ENCODE measurements at regions not wholly inside any gene's neighbourhood (a gene's known extent, or its start where the extent isn't known, plus 50 kb on each side); places are given as distances from the start of the nearest gene placed in this dataset.

DNA sequence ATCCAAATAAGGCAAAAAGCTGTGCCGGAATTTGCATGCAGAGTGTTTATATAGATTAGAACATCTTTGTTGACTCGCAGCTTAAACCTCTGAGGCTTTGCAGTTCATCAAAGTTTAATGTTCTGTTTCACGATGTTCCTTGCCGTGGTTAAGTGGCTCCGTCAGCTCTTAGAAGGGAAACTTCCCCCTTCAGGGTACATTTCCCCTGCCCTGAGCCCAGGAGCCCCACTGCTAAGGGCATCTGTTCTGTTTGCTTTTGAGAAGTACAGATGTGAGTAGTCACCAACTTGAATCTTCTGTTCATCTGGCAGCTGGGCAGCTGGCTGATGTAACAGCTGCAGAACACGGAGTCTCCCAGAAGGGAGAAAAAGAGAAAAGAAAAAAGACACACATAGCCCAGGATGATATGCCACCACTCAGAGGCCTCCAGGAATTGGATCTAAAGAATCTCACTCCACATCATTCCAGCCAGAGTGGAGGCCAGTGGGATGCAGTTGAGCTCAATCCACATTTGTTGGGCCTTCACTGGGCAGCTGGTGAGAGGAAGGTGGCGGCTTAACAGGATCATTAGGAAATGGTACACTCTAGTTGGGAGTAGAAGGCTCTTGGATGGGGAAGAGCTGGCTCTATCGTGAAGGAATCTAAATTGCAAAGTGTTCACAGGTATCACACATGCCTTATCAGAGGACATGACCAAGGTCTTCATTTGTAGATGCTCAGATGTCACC, 178.7 kb upstream of the RBPJ start:
- DNase-seq = no peak

GRCh38 chr4:26144526-26145155, 176.2 kb upstream of the RBPJ start:
- DNase-seq = no peak

- DNase-seq = no peak
Measured at GRCh38 chr4:26145212-26145611, 175.6 kb upstream of the RBPJ start.

- no peak for DNase-seq
Measured at GRCh38 chr4:26148927-26149326, 171.9 kb upstream of the RBPJ start.

DNA sequence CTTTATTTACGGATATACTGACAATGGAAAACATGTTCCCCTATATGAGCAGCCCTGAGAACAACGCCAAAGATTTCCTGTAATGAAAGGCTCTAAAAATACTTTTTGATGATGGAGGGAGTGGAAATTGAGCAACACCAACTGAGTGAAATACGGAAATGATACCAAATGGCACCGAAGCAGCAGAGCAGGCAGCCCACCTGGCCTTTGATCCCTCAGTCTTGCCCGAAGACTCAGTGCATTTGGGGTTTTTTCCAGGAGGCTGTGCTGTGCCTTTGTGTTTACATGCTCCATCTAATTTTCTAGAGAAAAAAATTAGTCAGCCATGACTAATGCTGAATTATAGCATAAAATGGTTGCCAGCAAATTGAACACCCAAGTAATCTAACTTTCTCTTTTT, 169.9 kb upstream of the RBPJ start:
- no peak for DNase-seq

GRCh38 chr4:26151615-26152014, 169.2 kb upstream of the RBPJ start:
- DNase-seq = no peak

- no peak for DNase-seq
Measured at GRCh38 chr4:26152056-26152455, 168.8 kb upstream of the RBPJ start.

DNA sequence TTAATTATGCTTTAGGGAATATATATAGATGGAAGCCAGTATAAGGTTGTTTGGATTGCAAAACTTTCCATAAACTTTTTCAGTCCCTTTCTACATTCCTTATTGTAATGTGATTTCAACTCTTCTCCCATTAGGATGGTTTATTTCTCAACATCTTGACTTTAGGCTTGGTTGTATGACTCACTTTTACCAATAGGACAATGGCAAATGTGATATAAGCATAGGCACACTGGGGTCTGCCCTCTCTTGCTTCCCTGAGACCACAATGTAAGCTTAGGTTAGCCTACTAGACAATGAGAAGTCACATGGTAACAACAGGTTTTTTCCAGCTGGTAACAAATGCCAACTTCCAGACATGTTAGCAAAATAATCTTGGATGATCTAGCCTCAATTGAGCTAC, 163.3 kb upstream of the RBPJ start:
- DNase-seq = no peak

DNA sequence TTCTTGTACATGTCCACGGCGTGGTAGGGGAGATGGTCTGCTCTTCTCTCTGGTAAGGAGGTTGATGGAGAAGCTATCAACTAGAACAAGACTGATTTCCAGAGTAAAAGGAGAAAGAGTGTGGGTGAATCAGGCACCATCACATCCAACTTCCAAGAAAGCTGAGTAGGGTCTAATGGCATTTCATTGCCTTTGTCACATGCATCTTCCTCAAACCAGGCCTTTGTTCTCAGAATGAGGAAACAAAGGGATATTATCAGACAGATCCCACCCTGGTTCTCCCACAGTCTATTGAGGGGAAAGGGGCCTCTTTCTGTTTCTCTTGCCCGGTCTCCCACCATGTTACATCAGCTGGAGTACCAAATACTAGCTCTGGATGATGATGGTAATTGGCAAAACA, 160.2 kb upstream of the RBPJ start:
- DNase-seq = no peak

- DNase-seq = no peak
Measured at GRCh38 chr4:26161030-26161824, 159.6 kb upstream of the RBPJ start.

DNA sequence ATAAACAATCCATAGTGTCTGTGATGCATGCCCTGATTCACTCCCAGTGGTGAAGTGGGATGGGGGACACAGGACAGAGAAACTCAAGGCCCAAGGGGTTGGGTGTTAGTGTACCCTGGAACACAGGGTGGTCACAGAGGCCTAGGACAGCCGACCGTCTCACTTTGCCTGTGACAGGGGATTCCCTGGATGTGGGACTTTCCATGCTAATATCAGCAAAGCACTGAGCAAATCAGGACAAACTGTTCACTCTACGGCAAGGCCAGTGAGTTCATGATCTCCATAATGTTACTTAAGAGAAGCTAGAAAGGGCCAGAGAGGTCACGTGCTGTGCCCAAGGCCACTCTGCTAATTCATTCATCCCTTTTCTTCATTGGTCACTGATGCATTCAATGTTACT, 158.7 kb upstream of the RBPJ start:
- DNase-seq = no peak

GRCh38 chr4:26163425-26164362, 157.1 kb upstream of the RBPJ start:
- no peak for DNase-seq

GRCh38 chr4:26171501-26171900, 149.3 kb upstream of the RBPJ start:
- no peak for DNase-seq

DNA sequence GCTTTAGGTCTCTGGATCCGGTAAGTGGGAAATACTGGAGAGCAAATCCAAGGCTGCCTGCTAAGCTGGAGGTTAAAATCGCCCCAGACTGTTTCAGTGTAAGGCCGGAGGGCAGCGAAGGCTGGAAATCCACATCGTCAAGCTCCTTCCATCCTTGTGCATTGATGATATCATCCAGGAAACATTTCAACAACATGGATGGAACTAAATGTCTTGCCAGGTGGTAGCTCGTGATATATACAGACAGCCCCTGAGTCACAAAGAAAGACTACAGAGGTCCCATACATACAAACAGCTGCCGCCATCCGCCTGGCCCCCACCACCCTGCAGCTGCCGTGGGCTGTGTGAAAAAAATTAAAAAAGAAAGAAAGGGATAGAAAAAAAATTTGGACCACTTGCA, 148.9 kb upstream of the RBPJ start:
- no peak for DNase-seq

DNA sequence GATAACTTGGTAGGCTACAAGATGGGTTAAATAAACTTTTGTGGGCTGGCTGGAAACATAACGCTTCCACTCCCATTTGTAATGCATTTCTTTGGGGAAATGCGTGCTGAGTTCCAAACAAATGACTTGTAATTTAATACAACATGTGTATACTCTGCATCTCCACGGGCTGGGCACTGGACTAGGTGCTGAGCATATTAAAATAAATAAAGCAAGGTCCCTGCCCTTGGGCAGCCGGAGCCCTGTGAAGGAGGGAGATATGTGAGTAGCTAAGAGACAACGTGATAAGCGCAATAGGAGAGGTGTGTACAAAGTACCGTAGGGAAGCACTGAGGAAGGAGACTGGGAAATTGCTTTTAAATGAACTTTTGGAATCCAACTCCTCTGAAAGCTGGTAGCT, 147.2 kb upstream of the RBPJ start:
- DNase-seq = no peak

GRCh38 chr4:26174027-26174426, 146.8 kb upstream of the RBPJ start:
- no peak for DNase-seq

DNA sequence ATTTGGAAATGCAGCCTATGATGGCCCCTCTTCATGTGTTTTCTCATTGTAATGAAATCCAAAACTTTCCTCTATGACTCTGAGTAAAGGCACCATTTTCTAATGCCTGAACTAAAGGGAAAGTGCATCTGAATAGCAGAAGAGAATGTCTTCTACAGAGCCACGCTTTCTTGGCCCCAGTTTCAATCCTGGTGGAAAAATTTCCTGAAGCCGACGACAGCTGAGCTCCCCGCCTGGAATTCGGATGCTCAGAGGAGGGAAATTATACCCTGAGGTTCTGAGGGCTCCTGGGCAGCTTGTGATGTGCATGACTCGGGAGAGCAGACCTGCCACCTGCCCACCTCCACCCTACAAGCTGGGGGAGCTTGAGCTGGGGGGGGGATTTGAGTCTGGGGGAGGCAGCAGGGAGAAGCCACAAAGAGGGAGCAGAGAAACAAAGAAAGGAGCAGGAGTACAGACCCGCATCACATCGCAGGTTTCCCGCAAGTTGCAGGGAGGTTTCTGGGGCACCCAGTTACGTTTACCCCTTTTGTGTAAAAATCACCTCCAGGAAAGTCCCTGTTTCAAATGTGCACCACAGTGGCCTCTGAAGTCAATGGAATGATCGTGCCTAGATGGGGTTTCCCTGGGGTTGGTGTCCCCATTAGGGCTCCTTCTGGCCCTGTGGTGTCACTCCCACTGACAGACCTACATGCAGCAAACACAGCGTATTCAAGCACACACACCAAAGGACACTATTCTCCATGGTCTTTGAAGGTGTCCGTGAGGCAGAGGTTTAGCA, 145.6 kb upstream of the RBPJ start:
- DNase-seq = no peak

- no peak for DNase-seq
Measured at GRCh38 chr4:26175905-26176470, 144.8 kb upstream of the RBPJ start.

GRCh38 chr4:26176598-26177149, 144.1 kb upstream of the RBPJ start:
- no peak for DNase-seq

DNA sequence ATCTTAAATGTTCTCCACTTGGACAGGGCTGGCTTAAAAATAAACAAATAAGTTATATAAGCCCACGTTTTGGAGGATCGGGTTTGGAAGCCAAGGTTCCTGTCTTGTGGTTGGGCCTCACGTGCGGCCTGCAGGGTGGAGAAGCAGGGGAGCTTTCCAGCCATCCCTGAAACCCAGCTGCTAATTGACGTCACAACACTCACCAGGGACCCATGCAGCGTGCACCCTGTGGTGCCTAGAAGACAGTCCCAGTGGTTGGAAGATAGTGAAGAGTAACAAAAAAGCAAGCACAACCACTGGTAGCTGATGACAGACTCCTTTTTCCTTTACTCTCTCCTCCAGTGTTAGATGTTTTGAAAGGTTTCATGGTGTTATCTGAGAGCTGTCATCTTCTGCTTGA, 142.0 kb upstream of the RBPJ start:
- no peak for DNase-seq

GRCh38 chr4:26179316-26179760, 141.5 kb upstream of the RBPJ start:
- no peak for DNase-seq

Measured in effector CD4-positive, alpha-beta T cell (primary cell).